A549 (cell line): ENCODE measurements at regions not wholly inside any gene's neighbourhood (a gene's known extent, or its start where the extent isn't known, plus 50 kb on each side); places are given as distances from the start of the nearest gene placed in this dataset.

Experiments used
- CEBPB ChIP-seq, 2 experiments: fragments of >200 bp in 1 of 2; sonication (Bioruptor Twin) in 1 of 2; formaldehyde crosslinking in 1 of 2; IDR thresholded peaks; 2 replicates each; pipeline ENCODE4 v1.6.1; 2012 to 2016
- CTCF ChIP-seq: fragments of >200 bp; sonication (Bioruptor Twin); formaldehyde crosslinking; IDR thresholded peaks from 3 replicates; pipeline ENCODE4 v1.5.1; 2016
- EP300 ChIP-seq, 2 experiments: fragments of >200 bp; sonication (Bioruptor Twin); formaldehyde crosslinking; IDR thresholded peaks; 2 replicates in 1 of 2; 3 replicates in 1 of 2; pipeline ENCODE4 v1.6.1; 2016 to 2017
- FOXS1 ChIP-seq: fragments of 250-450 bp; sonication (Bioruptor Pico); IDR thresholded peaks from 2 replicates; pipeline ENCODE4 v1.5.0; 2020; ENCODE audit warnings: mild to moderate bottlenecking, moderate library complexity
- HDAC2 ChIP-seq: fragments of 200-600 bp; sonication (generic); IDR thresholded peaks from 2 replicates; pipeline ENCODE4 v1.6.1; 2016
- MAX ChIP-seq: IDR thresholded peaks from 2 replicates; pipeline ENCODE4 v1.6.1; 2012
- RAD21 ChIP-seq, 2 experiments: fragments of >200 bp in 1 of 2; sonication (Bioruptor Twin) in 1 of 2; formaldehyde crosslinking in 1 of 2; IDR thresholded peaks in 1 of 2; conservative IDR thresholded peaks in 1 of 2; 2 replicates in 1 of 2; 3 replicates in 1 of 2; pipeline ENCODE4 v1.6.1; 2012 to 2018; ENCODE audit warnings: inconsistent platforms in 1 of 2
- RARB ChIP-seq: fragments of 250-450 bp; sonication (Bioruptor Pico); IDR thresholded peaks from 2 replicates; pipeline ENCODE4 v1.8.0; 2021; ENCODE audit warnings: mild to moderate bottlenecking, moderate library complexity
- USF2 ChIP-seq: fragments of 450-650 bp; IDR thresholded peaks from 2 replicates; pipeline ENCODE4 v1.6.1; 2014; ENCODE audit warnings: antibody characterized with exemption

- TF ChIP-seq FOXS1 (no peak), USF2 (no peak), HDAC2 (no peak), CEBPB (IDR thresholded peaks at IDR 0.05) (no peak), RAD21 (conservative IDR thresholded peaks at IDR 0.05 in 1 of 2, IDR thresholded peaks at IDR 0.05 in 1 of 2) (no peak), CTCF (no peak), MAX (no peak), RARB (CRISPR knock-in tag) (no peak), EP300 (IDR thresholded peaks at IDR 0.05) (no peak)
Observed at GRCh38 chr1:21379571-21379970, 60.4 kb upstream of the NBPF3 start.
